Liver (tissue), 3 donors: ENCODE measurements at regions not wholly inside any gene's neighbourhood (a gene's known extent, or its start where the extent isn't known, plus 50 kb on each side); places are given as distances from the start of the nearest gene placed in this dataset.

Source experiments
- SP1 ChIP-seq: IDR thresholded peaks from 2 replicates; pipeline ENCODE4 v1.6.1; 2018; ENCODE audit warnings: antibody characterized with exemption, mild to moderate bottlenecking
- TF ChIP-seq, protein P1 (sequence below): IDR thresholded peaks from 2 replicates; pipeline ENCODE4 v1.6.1; 2016; ENCODE audit warnings: antibody characterized with exemption
- TF ChIP-seq, protein P2 (sequence below): fragments of 150-350 bp; IDR thresholded peaks from 2 replicates; pipeline ENCODE4 v1.5.1; 2017; ENCODE audit warnings: improper control_type of control experiment, low read depth, low read length; ENCODE audit not compliant: missing input control
- TF ChIP-seq, protein P3 (sequence below): IDR thresholded peaks from 2 replicates; pipeline ENCODE4 v1.6.1; 2016; ENCODE audit warnings: antibody characterized with exemption
- donor health status: healthy.
- donor health status: healthy.

DNA sequence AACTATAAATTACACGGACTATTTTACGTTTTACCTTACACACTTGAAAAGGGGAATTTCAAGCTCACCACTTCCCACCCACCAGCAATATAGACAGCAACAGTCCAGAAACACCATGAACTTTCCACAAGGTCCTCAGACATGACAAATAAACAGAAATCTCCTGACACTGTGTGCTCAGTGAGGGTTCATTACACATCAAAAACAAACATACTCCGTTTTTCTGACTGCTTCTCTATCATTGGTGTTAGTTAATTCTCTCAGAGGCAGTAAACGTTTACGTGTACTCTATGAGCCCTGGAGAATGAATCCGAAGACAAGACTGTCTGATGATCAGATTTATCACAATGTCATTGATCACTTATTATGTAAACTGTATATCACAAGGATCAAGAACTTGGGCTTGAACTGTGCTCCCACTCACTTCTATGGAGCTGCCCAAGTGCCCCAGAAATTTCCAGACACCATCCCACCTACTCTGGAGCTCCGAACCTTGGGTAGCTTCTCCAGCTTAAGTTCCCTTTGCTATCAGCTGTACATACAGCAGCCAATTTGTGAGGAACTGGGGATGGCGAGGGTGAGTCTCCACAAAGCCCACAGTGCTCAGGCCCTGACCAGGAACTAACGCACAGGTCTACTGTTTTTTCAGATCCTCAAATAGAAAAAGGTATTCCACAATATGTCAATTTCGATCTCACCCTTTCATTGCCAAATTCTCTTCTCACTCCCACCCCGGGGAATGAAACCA, 86.0 kb downstream of the ALDH8A1 start:
- TF ChIP-seq, protein P1, sequence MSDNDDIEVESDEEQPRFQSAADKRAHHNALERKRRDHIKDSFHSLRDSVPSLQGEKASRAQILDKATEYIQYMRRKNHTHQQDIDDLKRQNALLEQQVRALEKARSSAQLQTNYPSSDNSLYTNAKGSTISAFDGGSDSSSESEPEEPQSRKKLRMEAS, result peak; percentile 65
- TF ChIP-seq, protein P2, sequence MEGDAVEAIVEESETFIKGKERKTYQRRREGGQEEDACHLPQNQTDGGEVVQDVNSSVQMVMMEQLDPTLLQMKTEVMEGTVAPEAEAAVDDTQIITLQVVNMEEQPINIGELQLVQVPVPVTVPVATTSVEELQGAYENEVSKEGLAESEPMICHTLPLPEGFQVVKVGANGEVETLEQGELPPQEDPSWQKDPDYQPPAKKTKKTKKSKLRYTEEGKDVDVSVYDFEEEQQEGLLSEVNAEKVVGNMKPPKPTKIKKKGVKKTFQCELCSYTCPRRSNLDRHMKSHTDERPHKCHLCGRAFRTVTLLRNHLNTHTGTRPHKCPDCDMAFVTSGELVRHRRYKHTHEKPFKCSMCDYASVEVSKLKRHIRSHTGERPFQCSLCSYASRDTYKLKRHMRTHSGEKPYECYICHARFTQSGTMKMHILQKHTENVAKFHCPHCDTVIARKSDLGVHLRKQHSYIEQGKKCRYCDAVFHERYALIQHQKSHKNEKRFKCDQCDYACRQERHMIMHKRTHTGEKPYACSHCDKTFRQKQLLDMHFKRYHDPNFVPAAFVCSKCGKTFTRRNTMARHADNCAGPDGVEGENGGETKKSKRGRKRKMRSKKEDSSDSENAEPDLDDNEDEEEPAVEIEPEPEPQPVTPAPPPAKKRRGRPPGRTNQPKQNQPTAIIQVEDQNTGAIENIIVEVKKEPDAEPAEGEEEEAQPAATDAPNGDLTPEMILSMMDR, result no peak
- peak; percentile 94 for TF ChIP-seq SP1
- TF ChIP-seq, protein P3, sequence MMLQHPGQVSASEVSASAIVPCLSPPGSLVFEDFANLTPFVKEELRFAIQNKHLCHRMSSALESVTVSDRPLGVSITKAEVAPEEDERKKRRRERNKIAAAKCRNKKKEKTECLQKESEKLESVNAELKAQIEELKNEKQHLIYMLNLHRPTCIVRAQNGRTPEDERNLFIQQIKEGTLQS, result peak; percentile 50
